Suprapubic skin (tissue), 4 donors: ENCODE measurements at regions not wholly inside any gene's neighbourhood (a gene's known extent, or its start where the extent isn't known, plus 50 kb on each side); places are given as distances from the start of the nearest gene placed in this dataset.

Source experiments
- DNase-seq, 2 donors: peaks; one replicate each; pipeline ENCODE4 v3.0.0-alpha.2; 2019; ENCODE audit warnings: low spot score in 2 of 2
- H3K27ac ChIP-seq: fragments of 200-600 bp; sonication (generic); one replicate; pipeline ENCODE4 v1.5.1; 2019
- H3K27me3 ChIP-seq: fragments of 200-600 bp; sonication (generic); one replicate; pipeline ENCODE4 v1.5.1; 2019
- H3K36me3 ChIP-seq: fragments of 200-600 bp; sonication (generic); one replicate; pipeline ENCODE4 v1.5.1; 2019
- H3K4me1 ChIP-seq: fragments of 200-600 bp; sonication (generic); one replicate; pipeline ENCODE4 v1.5.1; 2019
- H3K4me3 ChIP-seq: fragments of 200-600 bp; sonication (generic); one replicate; pipeline ENCODE4 v1.5.1; 2019; ENCODE audit warnings: mild to moderate bottlenecking
- H3K9me3 ChIP-seq: fragments of 200-600 bp; sonication (generic); one replicate; pipeline ENCODE4 v1.5.1; 2019
- EP300 ChIP-seq: sonication (generic); formaldehyde crosslinking; IDR thresholded peaks from one replicate; pipeline ENCODE4 v1.6.1; 2017; ENCODE audit warnings: antibody characterized with exemption
- POLR2A ChIP-seq, 2 donors: fragments of 450-650 bp; IDR thresholded peaks; one replicate each; pipeline ENCODE4 v1.6.1; 2017; ENCODE audit warnings: antibody characterized with exemption in 2 of 2, mild to moderate bottlenecking in 2 of 2, moderate library complexity in 2 of 2
- POLR2AphosphoS5 ChIP-seq, 3 donors: sonication (generic); formaldehyde crosslinking; IDR thresholded peaks; one replicate each; pipeline ENCODE4 v1.6.1; 2017; ENCODE audit warnings: antibody characterized with exemption in 3 of 3
- WGBS: methylation state at CpG from one replicate; pipeline ENCODE4 v1.1.5; 2018; 5-methylcytosine and 5-hydroxymethylcytosine counted together
- TF ChIP-seq, protein P1 (sequence below), 2 donors: fragments of 200-600 bp in 1 of 2; fragments of 450-650 bp in 1 of 2; sonication (generic) in 1 of 2; IDR thresholded peaks; one replicate each; pipeline ENCODE4 v1.5.1; 2016 to 2019; ENCODE audit warnings: antibody characterized with exemption in 2 of 2, mild to moderate bottlenecking in 1 of 2, moderate library complexity in 1 of 2

DNA sequence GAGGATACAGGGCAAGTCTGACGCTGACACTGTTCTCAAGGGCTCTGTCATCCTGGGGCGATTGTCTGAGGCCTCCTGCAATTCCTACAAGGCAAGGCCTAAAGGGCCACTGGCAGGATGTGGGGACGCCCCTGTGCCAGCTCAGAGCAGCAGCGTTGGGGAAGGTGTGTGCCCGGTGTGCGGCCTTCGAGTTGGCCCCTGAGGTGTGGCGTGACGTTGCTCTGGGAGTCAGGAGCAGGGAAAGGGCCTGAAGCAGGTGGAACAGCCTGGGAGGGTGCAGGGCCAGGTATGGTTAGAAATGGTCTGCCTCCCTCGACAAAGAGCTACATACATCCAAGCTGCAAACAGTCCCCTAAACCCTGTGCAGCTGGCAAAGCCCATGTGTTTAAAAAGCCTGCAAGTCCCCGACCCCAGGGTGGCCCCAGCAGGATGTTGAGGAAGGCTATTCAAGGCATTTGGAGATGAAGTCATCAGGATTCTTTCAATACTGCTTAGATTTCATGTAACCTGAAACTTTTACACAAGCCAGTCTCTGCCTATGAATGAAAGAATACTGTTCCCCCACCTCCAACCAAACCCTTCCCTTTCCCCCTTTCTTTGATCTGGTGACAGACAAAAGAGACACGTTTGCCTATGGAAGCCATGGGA, 142.5 kb upstream of the TNS3 start:
- no peak for DNase-seq
- WGBS = 82% methylated on average over 12 of the region's 12 CpGs

DNA sequence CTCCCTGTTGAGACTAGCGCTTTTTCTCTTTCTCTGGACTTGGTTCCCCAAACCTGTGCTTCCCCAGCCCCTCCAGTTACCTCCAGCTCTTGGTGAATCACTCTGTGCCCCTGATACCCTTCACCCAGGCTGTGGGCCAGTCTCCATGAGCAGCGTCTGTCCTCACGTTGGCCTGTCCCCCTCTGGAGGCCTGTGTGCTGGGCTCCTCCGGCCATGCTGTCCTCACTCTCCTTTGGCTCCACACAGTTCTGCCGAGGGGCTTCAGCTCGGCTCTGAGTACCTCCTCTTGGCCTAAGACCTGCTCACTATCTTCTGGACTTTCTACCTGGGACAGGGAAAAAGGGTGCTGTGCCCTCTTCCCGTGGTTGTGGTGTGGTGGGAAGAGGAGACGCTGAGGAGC, 140.2 kb upstream of the TNS3 start:
- H3K4me1 ChIP-seq = peaks cover 3% of the 10 kb centered on the region
- H3K4me3 ChIP-seq = no peak overlapping the region
- TF ChIP-seq EP300 = no peak
- TF ChIP-seq, protein P1, sequence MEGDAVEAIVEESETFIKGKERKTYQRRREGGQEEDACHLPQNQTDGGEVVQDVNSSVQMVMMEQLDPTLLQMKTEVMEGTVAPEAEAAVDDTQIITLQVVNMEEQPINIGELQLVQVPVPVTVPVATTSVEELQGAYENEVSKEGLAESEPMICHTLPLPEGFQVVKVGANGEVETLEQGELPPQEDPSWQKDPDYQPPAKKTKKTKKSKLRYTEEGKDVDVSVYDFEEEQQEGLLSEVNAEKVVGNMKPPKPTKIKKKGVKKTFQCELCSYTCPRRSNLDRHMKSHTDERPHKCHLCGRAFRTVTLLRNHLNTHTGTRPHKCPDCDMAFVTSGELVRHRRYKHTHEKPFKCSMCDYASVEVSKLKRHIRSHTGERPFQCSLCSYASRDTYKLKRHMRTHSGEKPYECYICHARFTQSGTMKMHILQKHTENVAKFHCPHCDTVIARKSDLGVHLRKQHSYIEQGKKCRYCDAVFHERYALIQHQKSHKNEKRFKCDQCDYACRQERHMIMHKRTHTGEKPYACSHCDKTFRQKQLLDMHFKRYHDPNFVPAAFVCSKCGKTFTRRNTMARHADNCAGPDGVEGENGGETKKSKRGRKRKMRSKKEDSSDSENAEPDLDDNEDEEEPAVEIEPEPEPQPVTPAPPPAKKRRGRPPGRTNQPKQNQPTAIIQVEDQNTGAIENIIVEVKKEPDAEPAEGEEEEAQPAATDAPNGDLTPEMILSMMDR (IDR thresholded peaks at IDR 0.05) = no peak
- TF ChIP-seq POLR2AphosphoS5 (IDR thresholded peaks at IDR 0.05) = no peak
- TF ChIP-seq POLR2A (IDR thresholded peaks at IDR 0.05) = no peak
- 94% methylated on average over 8 of the region's 8 CpGs for WGBS
- H3K27ac ChIP-seq = no peak overlapping the region
- H3K9me3 ChIP-seq = no peaks in the 10 kb centered on the region
- peak in 1 of 2 donors; percentile 23 for DNase-seq
- H3K36me3 ChIP-seq = no peaks in the 10 kb centered on the region
- no peaks in the 10 kb centered on the region for H3K27me3 ChIP-seq

More for the DNA sequence above, 142.5 kb upstream of the TNS3 start:
- H3K4me1 ChIP-seq = peaks cover 3% of the 10 kb centered on the region
- no peak overlapping the region for H3K4me3 ChIP-seq
- H3K9me3 ChIP-seq = no peaks in the 10 kb centered on the region
- TF ChIP-seq POLR2A (IDR thresholded peaks at IDR 0.05) (no peak), EP300 (no peak), POLR2AphosphoS5 (IDR thresholded peaks at IDR 0.05) (no peak)
- TF ChIP-seq, protein P1 (IDR thresholded peaks at IDR 0.05) = no peak
- H3K36me3 ChIP-seq = no peaks in the 10 kb centered on the region
- no peak overlapping the region for H3K27ac ChIP-seq
- no peaks in the 10 kb centered on the region for H3K27me3 ChIP-seq

DNA sequence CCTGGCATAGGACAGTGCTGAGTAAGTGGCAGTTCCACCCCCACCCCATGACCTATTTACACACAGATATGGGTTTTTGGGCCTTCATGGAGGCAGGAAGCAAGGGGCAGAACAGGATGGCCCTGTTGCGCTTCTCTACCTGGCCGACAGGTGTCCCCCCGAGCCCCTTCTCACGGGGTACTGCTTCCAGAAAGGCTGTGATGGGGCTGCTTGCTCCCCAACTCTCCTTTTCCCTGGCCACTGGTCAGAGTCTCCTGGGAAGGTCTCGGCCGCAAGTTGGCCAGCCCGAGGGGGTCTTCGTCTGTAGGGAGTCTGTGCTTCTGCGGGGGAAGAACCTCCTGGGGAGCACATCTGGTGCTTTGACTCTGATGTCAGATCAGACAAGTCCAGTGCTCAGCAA, 139.8 kb upstream of the TNS3 start:
- TF ChIP-seq, protein P1 (IDR thresholded peaks at IDR 0.05) = no peak
- TF ChIP-seq POLR2A (IDR thresholded peaks at IDR 0.05) (no peak), EP300 (no peak), POLR2AphosphoS5 (IDR thresholded peaks at IDR 0.05) (no peak)
- 88% methylated on average over 1 of the region's 9 CpGs for WGBS
- no peak overlapping the region for H3K4me3 ChIP-seq
- H3K27me3 ChIP-seq = no peaks in the 10 kb centered on the region
- H3K27ac ChIP-seq = no peak overlapping the region
- peaks cover 3% of the 10 kb centered on the region for H3K4me1 ChIP-seq
- no peaks in the 10 kb centered on the region for H3K36me3 ChIP-seq
- DNase-seq = peak in 1 of 2 donors; percentile 71
- no peaks in the 10 kb centered on the region for H3K9me3 ChIP-seq

DNA sequence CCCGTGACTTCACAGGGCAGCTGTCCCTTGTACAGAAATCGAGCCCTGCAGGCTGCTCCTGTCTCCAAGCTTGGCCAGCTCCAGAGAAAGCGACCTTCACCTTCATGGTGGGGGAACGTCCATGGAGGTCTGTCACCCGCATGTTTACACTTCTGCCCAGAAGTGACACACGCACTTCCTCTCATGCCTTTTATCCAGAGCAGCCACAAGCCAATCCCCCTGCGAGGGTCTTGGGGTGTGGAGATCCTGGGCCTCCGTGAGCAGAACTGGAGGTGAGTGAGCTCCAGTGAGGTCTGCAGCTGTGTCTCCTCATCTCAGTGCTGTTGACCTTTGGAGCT, 139.0 kb upstream of the TNS3 start:
- TF ChIP-seq POLR2A (IDR thresholded peaks at IDR 0.05) (no peak), EP300 (no peak), POLR2AphosphoS5 (IDR thresholded peaks at IDR 0.05) (no peak)
- TF ChIP-seq, protein P1 (IDR thresholded peaks at IDR 0.05) = no peak
- 93% methylated on average over 8 of the region's 8 CpGs for WGBS
- DNase-seq = peak in 1 of 2 donors; percentile 57

DNA sequence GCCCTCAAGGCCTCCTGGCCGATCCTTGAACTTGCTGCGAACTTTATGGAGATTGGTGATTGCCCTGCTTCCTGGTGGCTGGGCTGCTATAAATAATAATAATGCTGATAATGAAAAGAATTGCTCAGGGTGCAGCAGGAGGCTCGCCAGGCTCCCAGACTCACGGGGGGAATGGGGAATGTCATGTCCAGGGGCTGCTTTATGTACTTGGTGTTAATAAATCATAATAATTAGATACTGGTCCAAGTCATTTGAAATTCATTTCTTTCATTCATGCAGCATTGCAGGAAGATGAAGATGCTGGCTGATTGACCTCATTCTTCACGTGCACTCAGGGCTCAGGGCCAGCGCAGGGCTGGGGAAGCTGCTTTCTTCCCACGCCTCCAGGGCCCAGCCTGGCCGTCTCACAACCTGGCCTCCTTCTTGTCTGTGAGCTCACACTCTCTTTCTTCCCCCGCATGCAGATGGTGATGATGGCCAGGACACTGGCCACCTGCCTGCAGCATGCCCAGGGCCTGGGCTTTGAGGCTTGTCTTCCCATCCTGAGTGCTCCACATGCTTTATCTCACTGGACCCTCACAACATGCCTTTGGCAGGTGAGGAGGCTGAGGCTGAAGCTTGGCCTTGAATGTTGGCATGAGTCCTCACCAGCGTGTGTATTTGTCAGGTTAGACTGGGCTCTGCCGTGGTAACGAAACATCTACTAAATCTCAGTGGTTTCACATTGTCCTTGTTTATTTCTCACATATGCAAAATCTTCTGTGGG, 138.4 kb upstream of the TNS3 start:
- Histone ChIP-seq H3K4me1 (peaks cover 3% of the 10 kb centered on the region), H3K4me3 (no peak overlapping the region), H3K9me3 (no peaks in the 10 kb centered on the region), H3K27me3 (no peaks in the 10 kb centered on the region), H3K36me3 (no peaks in the 10 kb centered on the region), H3K27ac (no peak overlapping the region)
- TF ChIP-seq EP300 = no peak
- TF ChIP-seq POLR2AphosphoS5 (IDR thresholded peaks at IDR 0.05) = peak in 1 of 3 donors; percentile 9
- TF ChIP-seq POLR2A (IDR thresholded peaks at IDR 0.05) = no peak
- TF ChIP-seq, protein P1 (IDR thresholded peaks at IDR 0.05) = no peak
- WGBS = 42% methylated on average over 12 of the region's 12 CpGs
- peak in 1 of 2 donors; percentile 73 for DNase-seq

More for the DNA sequence above, 139.0 kb upstream of the TNS3 start:
- Histone ChIP-seq H3K4me1 (peaks cover 3% of the 10 kb centered on the region), H3K27me3 (no peaks in the 10 kb centered on the region), H3K4me3 (no peak overlapping the region), H3K36me3 (no peaks in the 10 kb centered on the region), H3K9me3 (no peaks in the 10 kb centered on the region), H3K27ac (no peak overlapping the region)
